DMS153 treated with DMSO at 0.1 percent for 48 hours (cell line): ENCODE measurements at regions not wholly inside any gene's neighbourhood (a gene's known extent, or its start where the extent isn't known, plus 50 kb on each side); places are given as distances from the start of the nearest gene placed in this dataset.

ENCODE experiments used
- DNase-seq: peaks from one replicate; lab custom pipeline; 2025; ENCODE audit not compliant: unreplicated experiment; lab: John Stamatoyannopoulos, UW

DNA sequence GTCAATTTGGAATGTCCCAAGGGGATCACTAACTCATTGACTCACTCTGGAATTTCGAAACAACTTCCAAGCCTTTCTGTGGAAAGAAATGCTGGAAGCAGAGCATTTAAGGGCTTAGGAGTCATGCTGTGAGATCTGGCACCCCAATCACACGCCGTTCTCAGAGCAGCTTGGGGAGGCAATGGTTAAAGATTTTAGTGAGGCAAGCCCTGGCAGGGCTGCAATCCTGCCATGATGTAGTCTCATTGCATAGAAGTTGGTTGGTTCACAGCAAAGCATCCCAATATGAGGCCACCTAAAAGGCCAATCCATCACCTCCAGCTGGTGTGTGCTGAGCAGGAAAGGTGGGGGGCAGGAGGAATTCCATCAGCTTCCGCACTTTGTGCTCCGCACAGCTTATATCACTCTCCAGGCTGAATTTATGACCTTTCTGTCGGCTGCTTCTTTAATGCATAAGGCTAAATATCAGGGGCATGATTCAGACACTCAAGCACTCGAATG lies 1043.9 kb upstream of the POU3F3 start:
- no peak for DNase-seq

DNA sequence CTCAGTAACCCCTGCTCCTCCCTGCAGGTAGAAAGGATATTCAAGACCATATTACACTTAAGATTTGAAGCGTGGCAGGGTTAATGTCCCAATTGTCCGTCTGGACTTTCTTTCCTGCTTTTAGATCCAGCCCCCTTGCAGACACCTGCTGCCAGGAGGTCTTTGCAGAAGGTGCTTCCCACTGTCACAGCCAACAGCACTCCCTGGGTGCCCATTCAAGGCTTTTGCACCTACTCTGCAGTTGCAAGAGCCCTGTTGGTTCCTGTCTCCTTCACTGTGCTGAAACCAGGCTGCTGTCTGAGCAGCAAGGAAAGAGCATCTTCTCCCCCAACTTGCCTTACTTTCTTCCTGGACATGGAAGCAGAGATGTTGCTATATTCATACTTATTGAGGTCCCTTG lies 1043.0 kb upstream of the POU3F3 start:
- DNase-seq = no peak

DNA sequence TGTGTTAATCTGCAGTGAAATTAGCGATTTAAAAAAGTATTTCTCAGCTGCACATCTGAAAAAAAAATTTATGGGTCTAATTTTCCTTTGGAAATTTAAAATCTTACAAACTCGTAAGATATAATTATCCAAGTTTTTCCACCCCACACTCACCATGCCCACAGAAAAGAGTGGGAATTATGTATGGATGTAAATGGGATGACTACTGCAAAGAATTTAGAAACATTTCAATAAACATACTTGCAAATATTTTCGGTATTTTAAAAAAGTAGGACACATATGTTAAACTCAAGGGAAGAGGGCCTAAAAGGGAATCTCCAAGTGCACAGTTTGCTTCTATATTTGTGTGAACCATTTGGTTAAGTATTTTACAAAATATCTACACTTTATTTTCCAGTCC lies 1039.9 kb upstream of the POU3F3 start:
- no peak for DNase-seq

DNA sequence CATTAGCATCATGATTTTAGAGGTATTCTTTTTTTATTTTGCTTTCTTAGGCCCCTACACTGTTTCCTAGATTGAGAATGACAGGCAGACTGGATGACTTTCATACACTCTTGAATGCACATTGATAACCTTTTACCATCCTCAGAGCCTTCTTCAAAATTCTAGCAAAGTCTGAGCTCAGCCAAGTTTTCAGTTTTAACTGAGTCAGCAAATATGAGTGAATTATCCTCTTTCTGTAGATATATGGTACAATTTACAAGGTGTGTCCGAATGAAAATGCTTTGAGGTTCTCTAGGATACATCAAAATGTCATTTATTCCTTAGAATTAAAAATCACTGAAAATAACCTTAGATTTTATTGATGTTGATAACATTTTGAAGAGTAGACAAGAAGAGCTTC lies 1038.2 kb upstream of the POU3F3 start:
- DNase-seq = no peak

DNA sequence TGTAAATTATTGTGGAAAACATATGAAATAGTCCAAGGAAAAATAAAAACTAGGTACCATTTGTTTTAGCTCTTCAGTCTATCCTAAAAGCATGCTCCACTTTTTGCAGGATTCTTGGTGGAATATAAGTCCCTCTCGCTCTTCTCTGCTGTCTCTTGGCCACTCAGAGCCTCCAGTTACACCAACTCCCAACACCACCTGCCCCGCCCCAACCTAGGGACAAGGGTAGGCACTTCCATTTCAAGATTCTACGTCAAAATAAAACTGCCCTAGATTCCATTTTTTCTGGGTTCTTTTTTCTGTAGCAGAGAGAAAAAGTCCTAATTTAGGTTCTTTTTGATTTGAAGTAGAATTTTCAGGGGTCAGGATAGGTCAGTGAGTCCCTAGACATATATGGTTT lies 1036.2 kb upstream of the POU3F3 start:
- no peak for DNase-seq

GRCh38 chr2:103818176-103818575 lies 1035.7 kb upstream of the POU3F3 start:
- no peak for DNase-seq

GRCh38 chr2:103819599-103819998 lies 1034.3 kb upstream of the POU3F3 start:
- no peak for DNase-seq

- DNase-seq = peak; percentile 74
These were observed 1030.1 kb upstream of the POU3F3 start for GRCh38 chr2:103823847-103824246.

- DNase-seq = no peak
These were observed 1006.6 kb upstream of the POU3F3 start for GRCh38 chr2:103847276-103847675.

GRCh38 chr2:103859238-103859637 lies 994.7 kb upstream of the POU3F3 start:
- no peak for DNase-seq

DNA sequence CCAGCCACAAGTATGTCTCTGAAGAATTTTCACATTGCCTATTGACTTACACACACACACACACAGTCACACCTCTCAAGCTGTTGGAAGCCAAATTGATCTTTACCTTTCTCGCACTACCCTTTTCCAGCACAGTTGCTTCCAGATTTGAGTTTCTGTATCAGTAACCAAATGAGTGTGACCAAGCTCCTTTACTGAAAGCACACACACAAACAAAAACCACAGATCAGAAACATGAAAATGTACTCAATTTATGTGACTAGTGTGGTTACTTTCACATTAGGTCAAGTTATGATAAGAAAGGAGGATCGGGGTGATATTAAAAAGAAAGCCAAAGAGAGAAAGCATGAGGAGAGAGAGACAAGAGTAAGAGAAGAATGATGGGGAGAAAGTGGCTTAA lies 993.9 kb upstream of the POU3F3 start:
- DNase-seq = no peak

DNA sequence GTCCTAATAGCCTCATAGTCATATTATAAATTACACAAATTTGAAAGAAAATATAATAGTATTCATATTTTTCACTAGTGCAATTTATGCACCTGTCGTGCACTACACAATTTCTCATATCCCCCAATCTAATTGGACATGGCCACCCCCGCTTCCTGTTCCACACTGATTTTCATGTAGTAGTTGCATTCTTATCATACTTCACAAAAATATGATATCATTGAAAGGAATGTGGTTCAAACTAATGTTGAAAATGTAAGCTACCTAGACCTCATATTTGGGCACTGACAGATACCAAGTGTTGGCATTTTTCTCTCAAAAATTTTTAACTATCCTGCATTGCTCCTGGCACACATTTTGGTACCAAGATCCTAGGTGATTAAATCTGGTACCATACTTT lies 985.5 kb upstream of the POU3F3 start:
- DNase-seq = no peak

DNA sequence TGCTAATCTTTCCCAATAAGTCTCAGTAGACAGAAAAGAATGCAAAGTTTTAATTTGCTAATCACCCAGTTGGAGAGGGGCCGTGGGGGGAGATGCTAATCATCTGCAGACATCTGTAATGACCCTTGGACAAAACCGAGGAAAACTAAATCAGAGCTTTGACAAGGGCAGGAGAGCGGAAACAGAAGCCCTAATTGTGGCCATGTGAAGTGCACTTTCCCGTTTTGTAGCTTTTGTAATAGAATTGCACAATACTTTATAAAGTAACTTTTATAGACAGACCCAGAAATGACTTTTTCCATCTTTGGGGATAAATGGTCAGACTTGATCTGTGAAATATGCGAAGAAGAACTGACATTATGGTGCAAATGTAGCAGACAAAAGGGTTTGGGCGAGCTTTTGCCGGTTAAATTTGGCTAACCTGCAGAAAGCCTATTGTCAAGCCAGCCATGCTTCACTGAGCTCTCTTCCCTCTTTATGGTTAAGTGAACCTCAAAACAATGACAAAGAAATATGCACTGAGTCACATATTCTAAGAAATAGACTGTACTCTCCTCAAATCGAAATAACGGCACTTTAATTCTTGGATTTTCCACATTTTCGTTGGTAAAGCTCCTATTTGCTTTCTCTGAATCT lies 980.1 kb upstream of the POU3F3 start:
- DNase-seq = no peak

GRCh38 chr2:103875131-103875530 lies 978.8 kb upstream of the POU3F3 start:
- no peak for DNase-seq

DNA sequence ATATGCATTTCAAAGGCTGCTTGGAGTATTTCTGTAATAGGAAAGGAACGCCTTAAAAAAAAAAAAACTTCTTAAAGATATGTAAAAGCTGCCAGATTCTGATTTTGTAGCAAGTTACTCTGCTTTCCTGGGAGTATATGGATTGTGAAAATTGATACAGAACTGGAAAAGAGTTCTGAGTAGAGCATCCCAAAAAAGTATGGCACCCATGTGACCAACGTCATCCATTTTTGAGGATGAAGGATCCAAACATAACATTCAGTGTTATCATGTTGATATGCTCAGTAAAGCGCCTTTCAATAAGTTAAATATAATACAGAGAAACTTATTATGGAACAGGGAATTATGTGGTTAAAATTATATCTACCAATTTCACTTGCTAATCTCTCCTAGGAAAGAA lies 978.4 kb upstream of the POU3F3 start:
- DNase-seq = no peak

GRCh38 chr2:103876611-103877010 lies 977.3 kb upstream of the POU3F3 start:
- DNase-seq = no peak

- DNase-seq = no peak
These were observed 974.8 kb upstream of the POU3F3 start for GRCh38 chr2:103879101-103879500.

DNA sequence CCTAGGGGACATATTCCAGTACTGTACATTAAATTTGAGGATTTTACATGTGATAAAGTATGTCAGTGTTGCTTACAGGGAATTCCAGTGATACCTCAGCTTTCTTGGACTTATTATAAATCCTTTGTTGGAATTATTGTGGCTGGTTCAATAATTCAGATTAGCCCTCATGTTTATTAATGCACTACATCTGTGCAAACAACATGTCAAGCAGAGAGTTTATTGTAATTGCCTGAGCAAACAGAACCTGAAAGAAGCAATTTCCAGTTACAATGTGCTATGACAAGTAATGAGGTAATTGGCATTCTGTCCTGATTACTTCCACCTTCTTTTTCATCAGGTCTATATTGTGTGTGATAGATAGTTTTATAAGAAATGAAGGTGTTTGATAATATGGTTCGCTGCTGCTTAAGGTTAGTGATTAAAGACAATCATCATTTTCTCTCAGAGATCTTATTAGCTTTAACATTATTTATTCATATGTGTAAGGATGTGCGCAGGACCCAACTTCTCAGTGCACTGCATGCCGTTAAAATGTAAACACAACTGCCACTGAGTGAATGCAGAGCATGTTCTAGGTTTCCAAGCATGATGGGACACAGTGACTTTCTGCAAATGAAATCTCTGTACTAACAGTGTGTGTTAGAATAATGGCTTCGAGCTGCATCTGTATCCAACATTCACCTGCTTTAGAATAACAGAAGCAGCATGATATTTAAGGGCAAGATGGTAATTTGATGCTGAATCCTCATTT lies 973.7 kb upstream of the POU3F3 start:
- DNase-seq = no peak

- no peak for DNase-seq
These were observed 966.3 kb upstream of the POU3F3 start for GRCh38 chr2:103887625-103888024.

DNA sequence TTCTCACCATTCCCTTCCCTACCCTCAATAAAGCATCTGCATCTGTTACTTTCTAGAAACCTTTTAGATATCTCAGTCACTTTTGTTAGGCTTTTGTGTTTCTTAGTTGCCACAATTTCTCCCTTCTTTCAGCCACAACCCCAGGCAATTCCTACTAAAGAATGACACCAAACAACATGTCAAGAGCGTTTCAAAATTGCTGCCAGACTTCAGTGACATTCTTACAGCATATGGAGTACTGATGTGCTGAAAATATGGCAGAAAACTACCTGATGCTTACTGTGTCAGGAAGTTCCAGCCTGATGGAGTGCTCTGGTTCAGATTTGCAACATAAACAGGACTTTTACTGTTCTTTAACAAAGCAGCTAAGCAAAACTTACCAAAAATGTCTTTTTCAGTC lies 957.7 kb upstream of the POU3F3 start:
- DNase-seq = no peak

DNA sequence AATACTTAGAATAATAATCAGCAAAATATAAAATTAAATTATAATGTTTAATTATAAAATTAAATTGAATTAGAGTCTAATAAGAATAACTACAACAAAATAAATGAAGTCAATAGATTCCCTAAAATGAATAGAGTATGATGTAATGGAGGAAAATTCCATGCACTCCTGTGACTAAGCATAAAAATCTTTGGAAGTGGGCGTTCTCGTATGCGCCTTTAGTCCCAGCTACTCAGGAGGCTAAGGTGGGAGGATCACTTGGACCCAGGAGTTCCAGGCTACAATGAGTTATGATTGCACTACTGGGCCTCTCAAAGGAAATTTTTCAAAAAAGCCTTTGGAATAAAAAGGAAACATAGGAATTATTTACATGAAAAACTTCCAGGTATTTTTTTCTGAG lies 955.4 kb upstream of the POU3F3 start:
- no peak for DNase-seq

DNA sequence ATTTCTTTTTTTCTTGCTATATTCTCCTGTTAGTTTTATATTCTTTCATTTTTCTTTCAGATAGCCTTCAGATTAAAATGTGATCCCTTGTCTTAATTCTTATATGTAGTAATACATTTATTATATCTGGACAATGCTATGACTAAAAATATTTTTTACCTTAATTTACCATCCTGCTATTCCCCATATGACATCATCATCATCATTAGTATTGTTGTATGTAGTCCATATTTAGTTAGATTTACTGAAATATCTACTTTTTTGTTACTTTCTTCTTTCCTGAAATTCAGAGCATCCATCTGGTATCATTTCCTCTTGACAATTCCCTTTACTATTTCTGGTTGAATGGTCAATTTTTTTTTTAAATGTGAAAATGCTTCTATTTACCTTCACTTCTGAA lies 951.6 kb upstream of the POU3F3 start:
- DNase-seq = no peak

DNA sequence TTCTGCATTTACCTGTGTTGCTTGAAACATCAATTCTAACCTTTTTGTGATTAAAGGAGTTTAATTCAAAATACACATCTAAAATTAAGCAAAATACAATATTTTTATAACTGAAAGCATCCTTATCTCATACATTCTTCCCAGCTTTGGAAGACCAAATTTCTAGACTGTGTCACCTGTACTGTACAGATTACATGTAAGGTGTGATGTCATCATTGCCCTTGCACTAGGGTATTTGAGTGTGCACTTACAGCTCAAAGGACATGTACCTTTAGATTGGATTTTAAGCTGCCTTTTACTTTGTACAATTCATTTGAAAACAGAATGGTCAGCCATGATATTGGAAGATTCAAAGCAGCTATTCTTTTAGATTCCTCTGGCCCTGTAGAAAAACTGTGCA lies 932.8 kb upstream of the POU3F3 start:
- DNase-seq = no peak
